Fibroblast of lung (primary cell): ENCODE measurements at regions not wholly inside any gene's neighbourhood (a gene's known extent, or its start where the extent isn't known, plus 50 kb on each side); places are given as distances from the start of the nearest gene placed in this dataset.
A peak's percentile ranks its signal among the peaks of the same experiment; 100 is the strongest.

ENCODE experiments used
- DNase-seq, 2 donors: peaks; one replicate each; pipeline versions ENCODE4 v3.0.0 to v3.0.0-alpha.2; 2010; ENCODE audit warnings: low read depth in 2 of 2
- H2AFZ ChIP-seq: 2 replicates; pipeline ENCODE4 v1.5.1; 2012; ENCODE audit warnings: low read length, control low read depth, inconsistent platforms
- H3K27ac ChIP-seq: 2 replicates; pipeline ENCODE4 v1.5.1; 2011; ENCODE audit warnings: low read length, control low read depth; ENCODE audit not compliant: insufficient read depth
- H3K27me3 ChIP-seq: 2 replicates; pipeline ENCODE4 v1.5.1; 2011; ENCODE audit warnings: mild to moderate bottlenecking, low read length; ENCODE audit not compliant: control insufficient read depth, insufficient read depth
- H3K36me3 ChIP-seq: 2 replicates; pipeline ENCODE4 v1.5.1; 2011; ENCODE audit warnings: low read length; ENCODE audit not compliant: control insufficient read depth, insufficient read depth
- H3K4me1 ChIP-seq: 2 replicates; pipeline ENCODE4 v1.5.1; 2011; ENCODE audit warnings: low read length; ENCODE audit not compliant: control insufficient read depth, insufficient read depth; ENCODE audit errors: extremely low read depth
- H3K4me2 ChIP-seq: 2 replicates; pipeline ENCODE4 v1.5.1; 2011; ENCODE audit warnings: low read length, control low read depth; ENCODE audit not compliant: insufficient read depth; ENCODE audit errors: extremely low read depth
- H3K4me3 ChIP-seq, 4 experiments: fragments of 200-600 bp in 1 of 4; sonication (generic) in 1 of 4; replicated peaks in 1 of 4; 2 replicates each; pipeline ENCODE4 v1.5.1; 2011 to 2016; ENCODE audit warnings: low read length in 4 of 4, low read depth in 3 of 4, mild to moderate bottlenecking in 3 of 4, control low read depth in 2 of 4, inconsistent platforms in 1 of 4, mixed read lengths in 1 of 4; ENCODE audit not compliant: insufficient read depth in 1 of 4; ENCODE audit errors: control extremely low read depth in 1 of 4
- H3K79me2 ChIP-seq: 2 replicates; pipeline ENCODE4 v1.5.1; 2012; ENCODE audit warnings: mild to moderate bottlenecking, low read length, inconsistent platforms; ENCODE audit not compliant: control insufficient read depth, insufficient read depth
- H3K9ac ChIP-seq: 2 replicates; pipeline ENCODE4 v1.5.1; 2011; ENCODE audit warnings: mild to moderate bottlenecking, low read length, control low read depth; ENCODE audit not compliant: insufficient read depth
- H3K9me3 ChIP-seq: 2 replicates; pipeline ENCODE4 v1.5.1; 2012; ENCODE audit warnings: low read depth, low read length; ENCODE audit not compliant: control insufficient read depth, insufficient read depth
- H4K20me1 ChIP-seq: 2 replicates; pipeline ENCODE4 v1.5.1; 2011; ENCODE audit warnings: low read length; ENCODE audit not compliant: control insufficient read depth, insufficient read depth; ENCODE audit errors: extremely low read depth
- EZH2 ChIP-seq: IDR thresholded peaks from 2 replicates; pipeline ENCODE4 v1.5.1; 2012; ENCODE audit warnings: low read length, control low read depth, mild to moderate bottlenecking; ENCODE audit errors: missing control alignments
- TF ChIP-seq, protein P1 (sequence below), 2 donors: IDR thresholded peaks in 1 of 2; conservative IDR thresholded peaks in 1 of 2; 1 replicate in 1 of 2; 2 replicates in 1 of 2; pipeline ENCODE4 v1.5.1; 2011 to 2012; ENCODE audit warnings: low read length in 2 of 2, control low read depth in 1 of 2, inconsistent platforms in 1 of 2, low read depth in 1 of 2, mild to moderate bottlenecking in 1 of 2

GRCh38 chr4:138311771-138312535 lies 69.8 kb upstream of the SLC7A11 start:
- Histone ChIP-seq H4K20me1 (no peaks in the 10 kb centered on the region), H3K27ac (no peak overlapping the region), H3K9me3 (no peaks in the 10 kb centered on the region), H3K4me3 (no peak overlapping the region), H3K36me3 (no peaks in the 10 kb centered on the region), H3K27me3 (no peaks in the 10 kb centered on the region), H2AFZ (no peak overlapping the region), H3K4me1 (no peaks in the 10 kb centered on the region), H3K79me2 (no peaks in the 10 kb centered on the region), H3K9ac (no peak overlapping the region), H3K4me2 (no peak overlapping the region)
- peak in 1 of 2 donors; percentile 63 for DNase-seq
- TF ChIP-seq, protein P1, sequence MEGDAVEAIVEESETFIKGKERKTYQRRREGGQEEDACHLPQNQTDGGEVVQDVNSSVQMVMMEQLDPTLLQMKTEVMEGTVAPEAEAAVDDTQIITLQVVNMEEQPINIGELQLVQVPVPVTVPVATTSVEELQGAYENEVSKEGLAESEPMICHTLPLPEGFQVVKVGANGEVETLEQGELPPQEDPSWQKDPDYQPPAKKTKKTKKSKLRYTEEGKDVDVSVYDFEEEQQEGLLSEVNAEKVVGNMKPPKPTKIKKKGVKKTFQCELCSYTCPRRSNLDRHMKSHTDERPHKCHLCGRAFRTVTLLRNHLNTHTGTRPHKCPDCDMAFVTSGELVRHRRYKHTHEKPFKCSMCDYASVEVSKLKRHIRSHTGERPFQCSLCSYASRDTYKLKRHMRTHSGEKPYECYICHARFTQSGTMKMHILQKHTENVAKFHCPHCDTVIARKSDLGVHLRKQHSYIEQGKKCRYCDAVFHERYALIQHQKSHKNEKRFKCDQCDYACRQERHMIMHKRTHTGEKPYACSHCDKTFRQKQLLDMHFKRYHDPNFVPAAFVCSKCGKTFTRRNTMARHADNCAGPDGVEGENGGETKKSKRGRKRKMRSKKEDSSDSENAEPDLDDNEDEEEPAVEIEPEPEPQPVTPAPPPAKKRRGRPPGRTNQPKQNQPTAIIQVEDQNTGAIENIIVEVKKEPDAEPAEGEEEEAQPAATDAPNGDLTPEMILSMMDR (conservative IDR thresholded peaks at IDR 0.05 in 1 of 2, IDR thresholded peaks at IDR 0.05 in 1 of 2; ENCODE audit: low read depth in 1 of 2, low read length in 2 of 2): no peak
- TF ChIP-seq EZH2: no peak

- peak; percentile 29 to 87 for DNase-seq
- Histone ChIP-seq H2AFZ (no peak overlapping the region), H3K4me2 (no peak overlapping the region), H3K27ac (no peak overlapping the region), H3K79me2 (no peaks in the 10 kb centered on the region), H3K9ac (no peak overlapping the region), H3K4me1 (no peaks in the 10 kb centered on the region), H3K27me3 (no peaks in the 10 kb centered on the region), H3K9me3 (no peaks in the 10 kb centered on the region), H3K4me3 (no peak overlapping the region), H3K36me3 (no peaks in the 10 kb centered on the region), H4K20me1 (no peaks in the 10 kb centered on the region)
- TF ChIP-seq, protein P1 (conservative IDR thresholded peaks at IDR 0.05 in 1 of 2, IDR thresholded peaks at IDR 0.05 in 1 of 2; ENCODE audit: low read depth in 1 of 2, low read length in 2 of 2): no peak
- TF ChIP-seq EZH2: no peak
These were observed 68.8 kb upstream of the SLC7A11 start for GRCh38 chr4:138310991-138311390.

DNA sequence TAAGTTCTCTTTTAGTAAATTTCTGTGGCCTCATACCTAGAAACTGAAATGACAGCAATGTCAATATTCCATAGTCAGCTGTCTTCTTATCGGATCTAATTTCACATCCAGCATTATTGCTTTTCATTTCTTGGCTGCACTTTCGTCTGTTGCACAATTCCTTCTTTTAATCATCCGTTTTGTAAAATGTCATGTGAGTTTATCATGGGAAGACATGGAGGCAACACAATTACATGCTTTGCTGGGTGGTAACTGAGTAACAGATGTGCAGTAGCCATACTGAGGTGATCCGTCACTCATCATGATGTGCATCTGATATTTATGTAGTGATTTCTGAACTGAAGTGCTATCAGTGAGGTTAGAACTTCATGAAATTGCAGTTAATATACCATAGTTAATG lies 68.3 kb upstream of the SLC7A11 start:
- no peak overlapping the region for H3K4me2 ChIP-seq
- H3K9ac ChIP-seq: no peak overlapping the region
- H3K9me3 ChIP-seq: no peaks in the 10 kb centered on the region
- TF ChIP-seq, protein P1 (conservative IDR thresholded peaks at IDR 0.05 in 1 of 2, IDR thresholded peaks at IDR 0.05 in 1 of 2; ENCODE audit: low read depth in 1 of 2, low read length in 2 of 2): no peak
- TF ChIP-seq EZH2: no peak
- H3K27ac ChIP-seq: no peak overlapping the region
- H3K36me3 ChIP-seq: no peaks in the 10 kb centered on the region
- H3K79me2 ChIP-seq: no peaks in the 10 kb centered on the region
- H4K20me1 ChIP-seq: no peaks in the 10 kb centered on the region
- H3K27me3 ChIP-seq: no peaks in the 10 kb centered on the region
- DNase-seq: peak; percentile 44 to 61
- no peak overlapping the region for H2AFZ ChIP-seq
- H3K4me1 ChIP-seq: no peaks in the 10 kb centered on the region
- H3K4me3 ChIP-seq: no peak overlapping the region
